Hepatocyte (in vitro differentiated cells): ENCODE measurements at regions not wholly inside any gene's neighbourhood (a gene's known extent, or its start where the extent isn't known, plus 50 kb on each side); places are given as distances from the start of the nearest gene placed in this dataset.
"Not testable (repeated sequence)": the region's sequence is repeated elsewhere in the genome, so short reads cannot be mapped to it uniquely, and the experiment has no call there.

Experiments
- DNase-seq: peaks from one replicate; pipeline ENCODE4 v3.0.0-alpha.2; 2016; ENCODE audit warnings: low spot score
- H2AFZ ChIP-seq: fragments of 200-600 bp; sonication (generic); 2 replicates; pipeline ENCODE4 v1.6.0; 2016; ENCODE audit warnings: antibody characterized with exemption, mild to moderate bottlenecking
- H3K27ac ChIP-seq: fragments of 200-600 bp; sonication (generic); 2 replicates; pipeline ENCODE4 v1.5.1; 2016; ENCODE audit warnings: mild to moderate bottlenecking
- H3K27me3 ChIP-seq: fragments of 200-600 bp; sonication (generic); 2 replicates; pipeline ENCODE4 v1.6.1; 2016
- H3K36me3 ChIP-seq: fragments of 200-600 bp; sonication (generic); replicated peaks from 2 replicates; pipeline ENCODE4 v1.5.1; 2016; ENCODE audit warnings: low read depth; ENCODE audit not compliant: insufficient read depth
- H3K4me1 ChIP-seq: fragments of 200-600 bp; sonication (generic); 2 replicates; pipeline ENCODE4 v1.5.1; 2016; ENCODE audit warnings: mild to moderate bottlenecking, moderate library complexity; ENCODE audit not compliant: insufficient read depth
- H3K4me2 ChIP-seq: fragments of 200-600 bp; sonication (generic); 2 replicates; pipeline ENCODE4 v1.6.0; 2016
- H3K4me3 ChIP-seq: fragments of 200-600 bp; sonication (generic); 2 replicates; pipeline ENCODE4 v1.5.1; 2016; ENCODE audit warnings: mild to moderate bottlenecking
- H3K79me2 ChIP-seq: fragments of 200-600 bp; sonication (generic); 2 replicates; pipeline ENCODE4 v1.6.0; 2017; ENCODE audit warnings: mild to moderate bottlenecking
- H3K9me2 ChIP-seq: fragments of 200-600 bp; sonication (generic); replicated peaks from 2 replicates; pipeline ENCODE4 v1.6.0; 2017; ENCODE audit warnings: mild to moderate bottlenecking; ENCODE audit not compliant: insufficient read depth
- H3K9me3 ChIP-seq: fragments of 200-600 bp; sonication (generic); 2 replicates; pipeline ENCODE4 v1.5.1; 2016; ENCODE audit warnings: low read depth, mild to moderate bottlenecking
- H4K20me1 ChIP-seq: fragments of 200-600 bp; sonication (generic); 2 replicates; pipeline ENCODE4 v1.6.0; 2016; ENCODE audit warnings: mild to moderate bottlenecking; ENCODE audit not compliant: insufficient read depth, poor library complexity, severe bottlenecking
- CTCF ChIP-seq: fragments of 200-600 bp; sonication (generic); IDR thresholded peaks from 2 replicates; pipeline ENCODE4 v1.5.1; 2016; ENCODE audit warnings: antibody characterized with exemption, mild to moderate bottlenecking; ENCODE audit not compliant: poor library complexity
- EZH2 ChIP-seq: fragments of 200-600 bp; sonication (generic); IDR thresholded peaks from 2 replicates; pipeline ENCODE4 v1.6.1; 2016; ENCODE audit warnings: antibody characterized with exemption, mild to moderate bottlenecking, borderline replicate concordance
- EZH2phosphoT487 ChIP-seq: fragments of 200-600 bp; sonication (generic); IDR thresholded peaks from one replicate; pipeline ENCODE4 v1.6.1; 2018; ENCODE audit warnings: antibody characterized with exemption, mild to moderate bottlenecking, low read depth, moderate library complexity; ENCODE audit not compliant: unreplicated experiment, severe bottlenecking
- WGBS: methylation state at CpG from one replicate; pipeline ENCODE4 v1.1.6; 2016; ENCODE audit warnings: low lambda C conversion rate; ENCODE audit errors: missing lambda C conversion rate; 5-methylcytosine and 5-hydroxymethylcytosine counted together

GRCh38 chr18:1308686-1309085 lies 404.0 kb downstream of the ADCYAP1 start:
- Histone ChIP-seq H3K4me2 (no peak overlapping the region), H3K36me3 (no peaks in the 10 kb centered on the region), H3K9me2 (no peaks in the 10 kb centered on the region), H3K27ac (no peak overlapping the region), H3K27me3 (no peaks in the 10 kb centered on the region), H3K9me3 (no peaks in the 10 kb centered on the region), H3K79me2 (no peaks in the 10 kb centered on the region), H4K20me1 (no peaks in the 10 kb centered on the region), H3K4me3 (no peak overlapping the region), H3K4me1 (no peaks in the 10 kb centered on the region), H2AFZ (no peak overlapping the region)
- DNase-seq, result no peak
- no peak for TF ChIP-seq EZH2
- TF ChIP-seq CTCF, result no peak
- TF ChIP-seq EZH2phosphoT487, result no peak
- WGBS, result 90% methylated on average over 5 of the region's 5 CpGs

- no peak overlapping the region for H2AFZ ChIP-seq
- no peak overlapping the region for H3K27ac ChIP-seq
These were observed 406.7 kb downstream of the ADCYAP1 start for GRCh38 chr18:1311376-1311775.

GRCh38 chr18:1335345-1335744 lies 430.7 kb downstream of the ADCYAP1 start:
- not testable (repeated sequence) for H4K20me1 ChIP-seq, H3K27ac ChIP-seq, DNase-seq, H3K9me2 ChIP-seq, H3K4me3 ChIP-seq, H3K9me3 ChIP-seq, H2AFZ ChIP-seq, H3K79me2 ChIP-seq, H3K4me2 ChIP-seq, H3K36me3 ChIP-seq, H3K4me1 ChIP-seq, H3K27me3 ChIP-seq
- 92% methylated on average over 11 of the region's 11 CpGs for WGBS

More at GRCh38 chr18:1311376-1311775, 406.7 kb downstream of the ADCYAP1 start:
- no peaks in the 10 kb centered on the region for H3K27me3 ChIP-seq
- 81% methylated on average over 2 of the region's 2 CpGs for WGBS
- H3K9me2 ChIP-seq, result no peaks in the 10 kb centered on the region
- H4K20me1 ChIP-seq, result no peaks in the 10 kb centered on the region
- H3K9me3 ChIP-seq, result no peaks in the 10 kb centered on the region
- H3K4me1 ChIP-seq, result no peaks in the 10 kb centered on the region
- no peak for TF ChIP-seq EZH2phosphoT487
- TF ChIP-seq CTCF, result no peak
- TF ChIP-seq EZH2, result no peak
- H3K36me3 ChIP-seq, result no peaks in the 10 kb centered on the region
- no peak overlapping the region for H3K4me3 ChIP-seq
- DNase-seq, result no peak
- no peaks in the 10 kb centered on the region for H3K79me2 ChIP-seq
- H3K4me2 ChIP-seq, result no peak overlapping the region

- DNase-seq, result no peak
- TF ChIP-seq CTCF (no peak), EZH2 (no peak), EZH2phosphoT487 (no peak)
- no peak overlapping the region for H3K4me3 ChIP-seq
- H3K27me3 ChIP-seq, result no peaks in the 10 kb centered on the region
- H3K79me2 ChIP-seq, result no peaks in the 10 kb centered on the region
- H2AFZ ChIP-seq, result no peak overlapping the region
- no peaks in the 10 kb centered on the region for H4K20me1 ChIP-seq
- H3K4me1 ChIP-seq, result no peaks in the 10 kb centered on the region
- H3K4me2 ChIP-seq, result no peak overlapping the region
- no peaks in the 10 kb centered on the region for H3K9me2 ChIP-seq
- no peaks in the 10 kb centered on the region for H3K36me3 ChIP-seq
- H3K9me3 ChIP-seq, result no peaks in the 10 kb centered on the region
- H3K27ac ChIP-seq, result no peak overlapping the region
- WGBS, result 82% methylated on average over 4 of the region's 4 CpGs
These were observed 446.3 kb downstream of the ADCYAP1 start for GRCh38 chr18:1350931-1351450.
